ENCODE measurements at regions not wholly inside any gene's neighbourhood (a gene's known extent, or its start where the extent isn't known, plus 50 kb on each side); places are given as distances from the start of the nearest gene placed in this dataset.

GRCh38 chr9:27701016-27701415 lies 127.7 kb upstream of the C9orf72 start:
- TF ChIP-seq CTCF (conservative IDR thresholded peaks at IDR 0.05) (no peak), EZH2 (IDR thresholded peaks at IDR 0.05; ENCODE audit: low read depth) (no peak)

Measured in PC-9 (cell line).